ENCODE measurements at regions not wholly inside any gene's neighbourhood (a gene's known extent, or its start where the extent isn't known, plus 50 kb on each side); places are given as distances from the start of the nearest gene placed in this dataset.

- TF ChIP-seq CTCF (conservative IDR thresholded peaks at IDR 0.05; ENCODE audit: low read length) (no peak), EZH2phosphoT487 (IDR thresholded peaks at IDR 0.05; ENCODE audit: borderline replicate concordance) (no peak)
These were observed 85.3 kb downstream of the SPATA31D1 start for GRCh38 chr9:82073551-82074543.

Measured in Loucy (cell line).